SK-N-SH treated with all-trans-retinoic acid at 6 μM for 48 hours (cell line): ENCODE measurements at regions not wholly inside any gene's neighbourhood (a gene's known extent, or its start where the extent isn't known, plus 50 kb on each side); places are given as distances from the start of the nearest gene placed in this dataset.

Experiments
- ARNTL ChIP-seq: fragments of 450-650 bp; formaldehyde crosslinking; IDR thresholded peaks from 2 replicates; pipeline ENCODE4 v1.5.0; 2020; ENCODE audit warnings: low read depth, mild to moderate bottlenecking, moderate library complexity, borderline replicate concordance
- BACH2 ChIP-seq: fragments of 250-450 bp; sonication (Bioruptor Pico); IDR thresholded peaks from 2 replicates; pipeline ENCODE4 v1.9.0; 2021; ENCODE audit warnings: mild to moderate bottlenecking, borderline replicate concordance
- CREB5 ChIP-seq: fragments of 250-450 bp; sonication (Bioruptor Pico); IDR thresholded peaks from 2 replicates; pipeline ENCODE4 v1.5.1; 2020; ENCODE audit warnings: low read depth, mild to moderate bottlenecking, moderate library complexity
- ESRRG ChIP-seq: fragments of 250-450 bp; sonication (Bioruptor Pico); IDR thresholded peaks from 2 replicates; pipeline ENCODE4 v1.6.1; 2021; ENCODE audit warnings: mild to moderate bottlenecking
- OSR1 ChIP-seq: fragments of 250-450 bp; sonication (Bioruptor Pico); IDR thresholded peaks from 2 replicates; pipeline ENCODE4 v1.8.0; 2022; ENCODE audit warnings: moderate library complexity, mild to moderate bottlenecking, inconsistent platforms
- PATZ1 ChIP-seq: fragments of 250-450 bp; sonication (Bioruptor Pico); IDR thresholded peaks from 2 replicates; pipeline ENCODE4 v1.8.0; 2020; ENCODE audit warnings: mild to moderate bottlenecking, moderate library complexity, borderline replicate concordance
- PPARA ChIP-seq: fragments of 250-450 bp; sonication (Bioruptor Pico); IDR thresholded peaks from 2 replicates; pipeline ENCODE4 v1.5.0; 2020; ENCODE audit warnings: mild to moderate bottlenecking, borderline replicate concordance
- SNAI2 ChIP-seq: fragments of 250-450 bp; sonication (Bioruptor Pico); IDR thresholded peaks from 2 replicates; pipeline ENCODE4 v1.5.0; 2020; ENCODE audit warnings: mild to moderate bottlenecking, moderate library complexity
- TCF4 ChIP-seq: fragments of 250-450 bp; sonication (Bioruptor Pico); IDR thresholded peaks from 2 replicates; pipeline ENCODE4 v1.8.0; 2021; ENCODE audit warnings: mild to moderate bottlenecking, moderate library complexity, borderline replicate concordance
- ZFP3 ChIP-seq: fragments of 250-450 bp; sonication (Bioruptor Pico); IDR thresholded peaks from 2 replicates; pipeline ENCODE4 v1.5.0; 2020; ENCODE audit warnings: mild to moderate bottlenecking, moderate library complexity
- ZNF8 ChIP-seq: fragments of 450-650 bp; formaldehyde crosslinking; IDR thresholded peaks from 2 replicates; pipeline ENCODE4 v1.5.0; 2020; ENCODE audit warnings: mild to moderate bottlenecking, moderate library complexity

- TF ChIP-seq PPARA (CRISPR knock-in tag), result no peak
- no peak for TF ChIP-seq ZFP3 (CRISPR knock-in tag)
- no peak for TF ChIP-seq ESRRG (CRISPR knock-in tag)
- no peak for TF ChIP-seq TCF4
- no peak for TF ChIP-seq ZNF8 (CRISPR knock-in tag)
- no peak for TF ChIP-seq ARNTL (CRISPR knock-in tag)
- no peak for TF ChIP-seq OSR1 (CRISPR knock-in tag)
- no peak for TF ChIP-seq BACH2 (CRISPR knock-in tag)
- no peak for TF ChIP-seq CREB5 (CRISPR knock-in tag)
- no peak for TF ChIP-seq SNAI2
- TF ChIP-seq PATZ1, result no peak
These were observed 982.2 kb upstream of the FBXO33 start for GRCh38 chr14:40414386-40414785.
